Glomerular visceral epithelial cell (primary cell): ENCODE measurements at regions not wholly inside any gene's neighbourhood (a gene's known extent, or its start where the extent isn't known, plus 50 kb on each side); places are given as distances from the start of the nearest gene placed in this dataset.

ENCODE experiments used
- DNase-seq: peaks from one replicate; pipeline ENCODE4 v3.0.0-alpha.2; 2016; ENCODE audit errors: extremely low spot score

- DNase-seq = no peak
Observed at GRCh38 chr14:49527221-49527620, 59.0 kb downstream of the RPS29 start.

DNA sequence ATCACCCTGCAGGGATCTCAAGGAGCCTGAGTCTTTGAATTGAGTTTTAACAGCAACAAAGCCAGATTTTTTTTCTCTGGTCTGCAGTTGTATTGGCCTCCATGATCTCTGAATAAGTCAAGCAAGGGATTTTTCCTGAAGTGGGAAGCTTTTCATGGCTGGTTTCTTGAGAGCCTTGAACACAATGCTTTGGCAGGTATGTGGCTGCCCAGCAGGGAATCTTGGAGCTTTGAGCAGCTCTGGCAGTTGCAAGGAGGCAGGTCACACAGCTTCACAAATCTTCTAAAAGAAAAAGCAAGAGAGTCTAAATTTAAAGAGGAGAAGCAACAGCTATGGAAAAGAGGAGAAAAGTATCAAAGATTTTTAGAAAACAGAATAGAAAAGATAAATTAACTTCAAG is 60.1 kb downstream of the RPS29 start:
- DNase-seq = no peak

DNA sequence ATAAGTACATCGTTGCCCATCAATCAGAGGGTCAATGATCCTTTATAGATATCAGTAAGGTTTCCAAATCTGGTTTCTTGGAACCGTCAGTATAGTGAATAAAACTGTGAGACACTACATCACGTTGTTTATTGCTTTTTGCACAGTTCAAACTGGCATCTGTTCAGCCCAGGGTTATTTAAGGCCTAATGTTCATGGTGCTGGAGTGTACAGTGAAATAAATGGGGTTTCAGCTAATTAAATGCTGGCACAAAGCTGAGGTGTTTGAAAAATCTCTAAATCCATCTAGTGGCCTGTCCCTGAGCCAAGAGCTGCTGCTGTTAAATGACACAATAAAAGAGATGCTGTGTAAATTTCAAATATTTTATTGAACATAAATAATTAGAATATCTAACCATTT is 69.9 kb downstream of the RPS29 start:
- DNase-seq = no peak

GRCh38 chr14:49512571-49512970 is 73.6 kb downstream of the RPS29 start:
- DNase-seq = no peak

DNA sequence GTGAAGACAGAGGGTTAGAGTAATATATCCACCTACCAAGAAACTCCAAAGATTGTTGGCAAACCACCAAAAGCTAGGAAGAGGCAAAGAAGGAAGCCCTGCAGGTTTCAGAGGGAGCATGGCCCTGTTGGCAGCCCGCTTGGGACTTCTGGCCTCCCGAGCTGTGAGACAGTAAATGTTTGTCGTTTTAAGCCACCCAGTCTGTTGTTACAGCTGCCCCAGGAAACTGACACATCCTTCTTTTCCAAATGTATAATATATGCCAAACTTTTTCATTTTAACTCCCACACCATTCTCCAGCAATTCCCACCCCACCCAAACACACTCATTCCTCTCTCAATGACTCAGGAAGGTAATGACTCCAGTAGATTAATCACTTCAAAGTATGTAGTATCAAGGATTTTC is 74.0 kb downstream of the RPS29 start:
- peak; percentile 49 for DNase-seq

DNA sequence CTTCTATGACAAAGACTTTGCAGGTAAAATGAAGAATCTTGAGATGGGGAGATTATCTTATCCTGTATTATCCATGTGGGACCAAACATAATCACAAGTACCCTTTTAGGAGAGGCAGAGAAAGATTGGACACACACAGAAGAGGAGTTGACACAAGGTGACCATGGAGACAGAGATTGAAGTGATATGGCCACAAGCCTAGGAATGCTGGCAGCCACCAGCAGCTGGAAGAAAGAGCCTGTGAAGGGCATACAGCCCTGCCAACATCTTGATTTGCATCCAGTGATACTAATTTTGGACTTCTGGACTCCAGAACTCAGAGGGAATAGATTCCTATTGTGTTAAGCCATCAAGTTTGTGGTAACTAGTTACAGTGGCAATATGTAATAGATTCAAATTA is 78.1 kb downstream of the RPS29 start:
- DNase-seq = no peak

DNA sequence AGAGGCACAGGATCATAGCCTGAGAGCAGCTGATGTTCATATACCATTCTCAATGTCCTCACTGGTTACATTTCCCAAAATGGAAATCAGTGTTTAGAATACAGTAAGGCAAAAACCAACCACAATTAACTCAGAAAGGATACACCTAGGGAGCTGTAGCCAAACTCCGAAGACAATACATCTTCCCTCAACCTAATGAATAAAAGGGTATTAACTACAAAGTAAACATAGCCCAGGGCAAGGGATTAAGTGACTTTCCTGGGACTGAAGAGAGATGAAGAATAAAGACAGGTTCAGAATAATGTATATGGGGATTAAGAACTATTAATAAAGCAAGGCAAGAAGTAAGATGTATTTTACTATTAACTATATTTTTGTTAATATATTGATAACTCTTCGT is 79.5 kb downstream of the RPS29 start:
- DNase-seq = no peak

DNA sequence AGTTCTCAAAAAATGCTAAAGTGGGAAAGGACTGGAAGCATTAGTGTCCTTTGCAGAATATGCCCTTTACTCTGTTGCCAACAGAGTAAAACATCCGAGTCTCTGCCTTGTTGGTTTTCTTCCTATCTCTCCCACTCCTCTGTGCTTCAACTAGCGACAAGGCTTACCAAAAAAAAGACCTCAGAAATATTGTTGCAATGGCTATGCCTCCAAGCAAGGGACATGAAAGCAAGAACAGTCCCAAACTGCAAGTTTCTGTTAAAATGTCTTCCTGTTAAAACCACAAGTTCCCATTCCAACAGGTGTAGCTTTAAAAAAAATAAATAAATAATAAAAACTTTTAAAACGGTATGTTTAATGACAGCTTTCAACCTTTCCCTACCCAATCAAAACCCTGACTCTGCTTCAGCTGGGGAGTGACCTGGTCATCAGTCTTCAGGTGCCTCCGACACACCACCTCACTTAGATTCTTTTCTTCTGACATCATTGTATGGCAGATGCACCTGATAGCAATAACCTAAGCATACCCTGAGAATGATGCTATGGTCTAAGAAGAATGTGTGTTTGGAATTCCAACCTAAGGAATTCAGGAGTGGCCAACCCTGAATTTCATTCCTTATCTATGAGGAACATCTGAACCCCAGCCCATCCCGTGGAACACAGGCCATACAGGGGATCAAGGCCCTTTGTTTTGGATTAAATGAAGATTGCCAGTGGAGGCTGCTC is 81.0 kb downstream of the RPS29 start:
- peak; percentile 66 for DNase-seq

- peak; percentile 62 for DNase-seq
Observed at GRCh38 chr14:49497725-49498348, 88.3 kb downstream of the RPS29 start.

DNA sequence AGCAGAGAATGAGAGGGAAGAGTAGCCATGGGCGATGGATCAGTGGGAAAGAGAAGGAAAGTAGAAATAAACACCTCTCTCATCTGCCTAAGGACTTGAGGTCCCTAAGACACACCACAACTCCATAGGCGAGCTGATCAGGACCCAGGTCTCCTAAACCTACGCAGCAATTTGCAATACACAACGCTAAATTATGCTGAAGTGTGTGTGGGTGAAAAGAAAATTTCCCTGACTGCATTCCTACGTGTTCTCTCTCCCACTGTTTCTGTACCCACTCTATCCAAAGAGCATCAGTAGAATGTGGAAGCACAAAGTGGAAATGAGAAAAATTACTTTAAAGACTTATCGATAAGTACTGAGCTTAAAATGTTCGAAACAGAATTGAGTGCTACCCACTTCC is 88.9 kb downstream of the RPS29 start:
- DNase-seq = no peak

DNA sequence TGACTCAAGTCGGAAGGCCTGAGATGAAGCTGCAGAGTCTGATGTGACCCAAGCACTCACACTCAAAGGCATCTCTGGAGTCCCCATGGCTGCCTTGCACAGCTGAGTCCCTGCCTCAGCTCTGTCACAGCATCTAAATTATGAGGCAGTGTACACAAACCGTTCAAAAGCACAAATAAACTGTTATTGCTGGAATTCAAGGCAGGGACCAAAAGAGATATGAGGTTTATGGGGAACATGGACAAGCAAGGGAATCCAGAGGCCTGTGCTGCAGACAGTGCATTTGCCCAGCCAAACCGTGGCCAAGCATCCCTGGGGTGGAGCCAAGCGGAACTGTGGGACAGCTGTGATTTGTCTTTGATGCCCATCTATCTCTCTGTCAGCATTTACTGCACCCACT is 91.3 kb downstream of the RPS29 start:
- DNase-seq = no peak

DNA sequence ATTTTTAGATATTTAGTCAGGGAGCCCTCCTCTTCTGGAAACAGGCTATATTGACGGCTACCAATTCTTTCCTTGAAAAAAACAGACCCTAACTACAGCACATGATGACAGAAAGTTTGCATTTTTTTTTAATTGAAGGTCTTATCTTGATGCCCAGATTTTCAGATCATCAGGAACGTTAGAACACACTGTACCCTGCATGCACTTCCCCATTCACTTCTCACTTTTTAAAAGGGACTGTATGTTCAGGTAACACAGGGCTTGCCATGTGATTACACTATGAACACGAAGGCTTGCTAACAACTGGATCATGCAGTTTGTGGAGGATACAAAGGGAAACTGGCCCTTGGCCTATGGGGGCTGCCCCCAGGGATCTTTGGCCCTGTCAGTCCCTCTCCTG is 92.6 kb downstream of the RPS29 start:
- DNase-seq = no peak

GRCh38 chr14:49492151-49492550 is 94.0 kb downstream of the RPS29 start:
- DNase-seq = no peak

- no peak for DNase-seq
Observed at GRCh38 chr14:49489341-49489740, 96.8 kb downstream of the RPS29 start.

DNA sequence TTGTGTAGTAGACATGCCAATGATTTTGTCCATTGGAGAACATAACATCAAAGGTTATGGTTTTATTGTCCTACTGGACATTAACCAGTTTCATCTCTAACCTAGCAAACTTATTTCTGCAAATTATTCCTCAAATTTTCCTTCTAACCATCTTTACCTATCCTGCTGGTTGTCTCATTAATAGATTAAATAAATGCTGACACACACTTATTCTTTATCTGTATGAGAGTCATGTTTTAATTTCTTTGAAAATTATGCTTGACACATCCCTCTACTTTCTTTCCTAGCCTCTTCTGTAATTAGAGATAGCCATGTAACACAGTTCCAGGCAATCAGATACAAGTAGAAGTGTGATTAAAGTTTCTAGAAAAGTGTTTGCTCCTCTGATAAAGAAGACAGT is 98.9 kb downstream of the RPS29 start:
- DNase-seq = no peak

DNA sequence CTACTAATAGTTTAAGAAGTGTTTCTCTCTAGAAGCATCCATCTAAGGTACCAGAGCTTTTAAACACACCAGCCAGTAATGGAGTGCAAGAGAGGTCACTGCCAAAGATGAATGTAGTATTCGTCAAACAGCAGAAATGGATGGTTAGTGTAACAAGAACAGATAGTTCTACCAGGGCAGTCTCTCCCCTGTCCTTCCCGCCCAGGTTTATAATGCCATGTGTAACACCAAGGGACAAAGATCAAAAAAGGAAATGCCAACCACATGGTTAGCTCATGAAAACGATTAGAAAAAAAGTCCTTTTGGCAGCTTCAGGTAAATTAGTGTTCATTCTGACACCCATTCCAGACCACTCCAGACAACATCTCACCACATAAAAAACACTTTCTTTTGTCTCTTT is 100.9 kb downstream of the RPS29 start:
- DNase-seq = no peak

DNA sequence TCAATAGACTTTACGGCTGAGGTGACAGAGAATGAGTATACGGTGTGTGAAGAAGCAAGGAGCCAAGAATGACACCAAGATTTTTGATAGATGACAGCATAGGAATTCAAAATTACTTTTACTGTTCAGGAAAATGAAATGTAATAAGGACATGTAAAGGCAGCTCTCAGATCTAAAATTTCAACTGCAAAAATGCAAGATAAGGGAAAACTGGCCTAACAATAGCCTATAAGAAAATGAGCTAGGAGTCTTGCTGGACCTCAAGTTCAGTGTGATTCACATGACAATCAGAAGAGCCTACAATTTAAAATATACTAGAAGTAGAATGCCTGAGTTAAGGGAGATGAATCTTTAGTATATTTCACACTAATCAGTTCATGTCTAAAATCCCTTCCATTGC is 102.0 kb downstream of the RPS29 start:
- no peak for DNase-seq

DNA sequence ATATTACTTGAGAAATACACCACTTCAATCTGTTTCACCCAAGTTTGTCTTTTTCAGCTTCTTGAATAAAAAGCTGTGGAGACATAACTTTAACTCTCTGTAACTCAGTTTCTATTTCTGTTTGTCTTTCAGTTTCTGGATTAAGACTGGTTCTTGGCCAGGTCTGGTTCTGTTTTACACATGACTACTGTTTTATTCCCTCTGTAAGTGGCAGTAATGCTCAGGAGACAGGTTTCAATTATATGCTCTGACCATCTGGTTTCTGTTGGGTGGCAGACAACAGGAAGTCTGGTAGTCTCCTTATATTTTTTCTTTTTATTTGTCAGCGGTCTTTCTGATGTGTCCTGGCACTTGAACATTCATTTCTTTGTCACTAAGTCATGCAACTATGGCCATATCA is 102.9 kb downstream of the RPS29 start:
- DNase-seq = no peak

DNA sequence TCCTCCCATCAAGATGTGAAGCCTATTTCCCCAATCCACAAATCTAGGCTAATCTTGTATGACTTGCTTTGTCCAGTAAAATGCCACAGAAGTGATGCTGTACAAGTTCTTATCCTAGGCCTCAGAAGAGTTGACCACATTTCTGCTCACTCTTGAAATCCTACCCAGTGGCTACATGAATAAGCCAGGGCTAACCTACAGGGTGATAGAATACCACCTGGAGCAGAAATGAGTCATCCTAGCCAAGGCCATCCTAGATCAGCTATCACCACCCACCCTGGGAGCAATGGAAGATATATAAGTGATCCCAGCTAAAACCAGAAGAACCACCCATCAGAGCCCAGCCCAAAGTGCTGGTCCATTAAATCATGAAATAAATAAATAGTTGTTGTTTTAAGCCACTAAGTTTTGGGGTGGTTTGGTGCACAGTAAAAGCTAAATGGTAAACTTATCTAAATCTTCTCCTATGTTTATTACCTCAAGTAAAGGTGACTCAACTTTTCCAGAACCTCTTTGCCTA is 105.1 kb downstream of the RPS29 start:
- DNase-seq = no peak

DNA sequence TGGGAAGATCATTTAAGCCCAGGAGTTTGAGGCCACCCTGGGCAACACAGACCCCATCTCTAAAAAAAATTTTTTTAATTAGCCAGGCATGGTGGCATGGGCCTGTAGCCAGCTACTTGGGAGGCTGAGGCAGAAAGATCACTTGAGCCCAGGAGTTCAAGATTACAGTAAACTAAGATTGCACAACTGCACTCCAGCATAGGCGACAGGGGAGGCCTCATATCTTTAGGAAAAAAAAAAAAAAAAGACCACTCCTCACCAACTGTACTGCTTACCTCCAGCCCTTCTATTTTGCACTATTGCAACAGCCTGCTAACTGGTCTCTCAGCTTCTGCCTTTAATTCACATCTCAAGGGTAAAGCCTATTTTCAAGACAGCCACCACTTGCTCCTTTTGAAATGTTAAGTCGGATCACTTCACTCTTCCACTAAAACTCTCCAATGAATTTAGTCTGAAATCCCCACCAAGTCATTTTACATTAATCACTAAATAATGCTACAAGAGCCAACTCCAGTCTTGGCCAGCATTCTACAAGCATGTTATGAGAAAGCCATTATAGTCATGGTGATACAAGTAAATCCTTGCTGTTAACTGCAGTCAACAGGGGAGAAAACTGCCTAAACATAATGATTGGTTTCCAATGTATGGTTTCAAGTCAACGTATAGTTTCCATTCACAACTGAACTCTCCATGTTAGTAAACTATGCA is 106.0 kb downstream of the RPS29 start:
- DNase-seq = no peak

DNA sequence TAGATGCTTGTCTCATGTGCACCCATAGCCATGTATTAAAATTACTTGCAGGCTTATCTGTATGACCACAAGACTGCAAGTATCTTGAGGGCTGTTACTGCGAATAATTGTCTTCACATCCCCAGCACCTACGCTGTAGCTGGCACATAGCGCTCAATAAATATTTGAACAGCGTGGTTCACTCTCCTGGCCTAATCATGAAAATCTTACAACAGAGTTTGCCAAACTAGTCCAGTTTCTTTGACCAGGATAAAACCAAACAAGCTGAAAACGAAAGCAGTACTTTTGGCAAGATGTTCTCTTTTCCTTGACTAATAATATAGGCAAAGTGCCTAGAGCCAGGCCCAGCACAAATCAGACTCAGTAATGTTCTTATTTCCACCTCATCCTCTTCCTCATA is 106.7 kb downstream of the RPS29 start:
- DNase-seq = no peak

GRCh38 chr14:49478784-49479183 is 107.4 kb downstream of the RPS29 start:
- no peak for DNase-seq

- no peak for DNase-seq
Observed at GRCh38 chr14:49467091-49467490, 119.1 kb downstream of the RPS29 start.
